ENCODE measurements at regions not wholly inside any gene's neighbourhood (a gene's known extent, or its start where the extent isn't known, plus 50 kb on each side); places are given as distances from the start of the nearest gene placed in this dataset.

DNA sequence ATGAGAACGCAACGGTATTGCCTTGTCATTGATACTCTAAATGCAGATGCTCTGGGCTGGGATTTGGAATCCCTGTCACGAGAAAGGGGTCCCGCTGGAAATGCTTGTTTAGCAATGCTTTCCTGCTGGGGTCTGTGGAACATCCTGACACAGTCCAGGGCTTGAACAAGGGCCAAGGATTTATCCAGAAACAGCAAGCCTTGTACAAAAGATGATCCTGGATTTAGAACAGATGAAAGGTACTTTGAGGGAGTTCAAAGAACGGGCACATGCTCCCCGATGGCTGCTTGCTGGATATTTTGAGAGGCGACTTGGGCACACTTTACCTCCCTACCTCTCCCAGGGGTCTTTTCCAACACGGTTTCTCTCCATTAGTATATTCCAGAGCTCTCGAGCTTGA lies 108.1 kb upstream of the CELF4 start:
- Histone ChIP-seq H3K9ac (ENCODE audit: low read length) (no peak overlapping the region), H3K9me2 (ENCODE audit: low read depth, low read length) (no peaks in the 10 kb centered on the region), H3K79me2 (ENCODE audit: insufficient read depth, low read length) (no peaks in the 10 kb centered on the region), H3K4me3 (ENCODE audit: low read depth, low read length, poor library complexity, severe bottlenecking) (no peak overlapping the region), H3K4me2 (ENCODE audit: low read length) (no peak overlapping the region), H2AFZ (ENCODE audit: low read length) (no peak overlapping the region), H3K9me3 (ENCODE audit: low read length) (no peaks in the 10 kb centered on the region), H3K4me1 (ENCODE audit: insufficient read depth, low read length, severe bottlenecking) (no peaks in the 10 kb centered on the region), H3K27me3 (ENCODE audit: insufficient read depth, low read length) (no peaks in the 10 kb centered on the region), H3K27ac (ENCODE audit: low read depth, low read length, poor library complexity, severe bottlenecking) (no peak overlapping the region), H4K20me1 (ENCODE audit: insufficient read depth, low read length) (no peaks in the 10 kb centered on the region), H3K36me3 (ENCODE audit: insufficient read depth, low read length) (no peaks in the 10 kb centered on the region), H3F3A (ENCODE audit: insufficient read depth, low read length) (no peaks in the 10 kb centered on the region)
- no peak for TF ChIP-seq EZH2 (IDR thresholded peaks at IDR 0.05; ENCODE audit: borderline replicate concordance, low read length)
- no peak for TF ChIP-seq CTCF (IDR thresholded peaks at IDR 0.05; ENCODE audit: low read length)

DNA sequence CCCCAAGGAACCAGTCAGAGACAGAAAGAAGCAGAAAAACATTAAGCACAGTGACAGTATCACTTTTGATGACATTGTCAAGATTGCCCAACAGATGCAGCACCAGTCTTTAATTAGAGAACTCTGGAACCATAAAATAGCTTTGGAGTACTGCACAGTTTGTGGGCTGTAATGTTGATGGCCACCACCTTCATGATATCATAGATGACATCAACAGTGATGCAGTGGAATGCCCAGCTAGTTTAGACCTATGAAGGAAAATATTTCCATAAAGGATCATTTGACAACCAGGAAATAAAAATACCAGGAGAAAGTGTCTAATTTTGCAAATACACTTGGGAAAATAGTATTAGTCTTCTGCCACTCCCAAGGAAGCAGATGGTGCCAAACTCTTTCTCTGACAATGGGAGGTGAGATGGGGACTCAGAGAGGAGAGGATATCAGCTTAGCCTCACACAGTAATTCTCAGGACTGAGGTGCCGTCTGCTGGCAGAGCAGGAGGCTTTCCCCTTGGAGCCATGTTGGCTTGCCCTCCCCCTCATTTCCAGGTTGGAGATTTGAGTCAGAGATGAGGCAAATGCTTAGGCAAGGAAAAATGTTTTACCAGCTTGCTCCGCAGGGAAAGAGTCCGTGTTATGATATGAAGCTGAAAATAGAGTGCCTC lies 107.5 kb upstream of the CELF4 start:
- H3K4me2 ChIP-seq (ENCODE audit: low read length) = no peak overlapping the region

GRCh38 chr18:37672001-37672400 lies 106.4 kb upstream of the CELF4 start:
- Histone ChIP-seq H3K4me2 (ENCODE audit: low read length) (no peak overlapping the region), H3K9me3 (ENCODE audit: low read length) (no peaks in the 10 kb centered on the region), H3K27me3 (ENCODE audit: insufficient read depth, low read length) (no peaks in the 10 kb centered on the region), H3K4me3 (ENCODE audit: low read depth, low read length, poor library complexity, severe bottlenecking) (no peak overlapping the region), H3K27ac (ENCODE audit: low read depth, low read length, poor library complexity, severe bottlenecking) (no peak overlapping the region), H3K9ac (ENCODE audit: low read length) (no peak overlapping the region), H3K9me2 (ENCODE audit: low read depth, low read length) (no peaks in the 10 kb centered on the region), H3K36me3 (ENCODE audit: insufficient read depth, low read length) (no peaks in the 10 kb centered on the region), H3F3A (ENCODE audit: insufficient read depth, low read length) (no peaks in the 10 kb centered on the region), H4K20me1 (ENCODE audit: insufficient read depth, low read length) (no peaks in the 10 kb centered on the region), H3K4me1 (ENCODE audit: insufficient read depth, low read length, severe bottlenecking) (no peaks in the 10 kb centered on the region), H3K79me2 (ENCODE audit: insufficient read depth, low read length) (no peaks in the 10 kb centered on the region), H2AFZ (ENCODE audit: low read length) (no peak overlapping the region)
- TF ChIP-seq EZH2 (IDR thresholded peaks at IDR 0.05; ENCODE audit: borderline replicate concordance, low read length) (no peak), CTCF (IDR thresholded peaks at IDR 0.05; ENCODE audit: low read length) (no peak)

More for the DNA sequence above, 107.5 kb upstream of the CELF4 start:
- Histone ChIP-seq H3K27ac (ENCODE audit: low read depth, low read length, poor library complexity, severe bottlenecking) (no peak overlapping the region), H3F3A (ENCODE audit: insufficient read depth, low read length) (no peaks in the 10 kb centered on the region), H2AFZ (ENCODE audit: low read length) (no peak overlapping the region), H3K27me3 (ENCODE audit: insufficient read depth, low read length) (no peaks in the 10 kb centered on the region), H4K20me1 (ENCODE audit: insufficient read depth, low read length) (no peaks in the 10 kb centered on the region), H3K9ac (ENCODE audit: low read length) (no peak overlapping the region), H3K4me3 (ENCODE audit: low read depth, low read length, poor library complexity, severe bottlenecking) (no peak overlapping the region), H3K9me2 (ENCODE audit: low read depth, low read length) (no peaks in the 10 kb centered on the region), H3K4me1 (ENCODE audit: insufficient read depth, low read length, severe bottlenecking) (no peaks in the 10 kb centered on the region), H3K9me3 (ENCODE audit: low read length) (no peaks in the 10 kb centered on the region), H3K79me2 (ENCODE audit: insufficient read depth, low read length) (no peaks in the 10 kb centered on the region), H3K36me3 (ENCODE audit: insufficient read depth, low read length) (no peaks in the 10 kb centered on the region)
- no peak for TF ChIP-seq EZH2 (IDR thresholded peaks at IDR 0.05; ENCODE audit: borderline replicate concordance, low read length)
- no peak for TF ChIP-seq CTCF (IDR thresholded peaks at IDR 0.05; ENCODE audit: low read length)
